T-helper 17 cell (primary cell): ENCODE measurements at regions not wholly inside any gene's neighbourhood (a gene's known extent, or its start where the extent isn't known, plus 50 kb on each side); places are given as distances from the start of the nearest gene placed in this dataset.
"Not testable (repeated sequence)": the region's sequence is repeated elsewhere in the genome, so short reads cannot be mapped to it uniquely, and the experiment has no call there.

Experiments
- ATAC-seq: fragments of 150-1000 bp; cut with Tn5 transposase; 2 replicates; pipeline ENCODE4 v1.10.0; 2021; ENCODE audit warnings: mild to moderate bottlenecking, moderate library complexity
- DNase-seq, 3 donors: peaks; one replicate each; pipeline versions ENCODE4 v3.0.0 to v3.0.0-alpha.2; 2020 to 2021
- H3K9me3 ChIP-seq: one replicate; pipeline ENCODE4 v1.7.0; 2013; ENCODE audit warnings: low read length, mild to moderate bottlenecking; ENCODE audit not compliant: control insufficient read depth, poor library complexity, severe bottlenecking
- H3K27ac Mint-ChIP-seq: one replicate; pipeline ENCODE4 v1.8.0; 2022; ENCODE audit warnings: mild to moderate bottlenecking, moderate library complexity, mixed read lengths
- H3K27me3 Mint-ChIP-seq: one replicate; pipeline ENCODE4 v1.8.0; 2022; ENCODE audit warnings: mixed read lengths
- H3K36me3 Mint-ChIP-seq: one replicate; pipeline ENCODE4 v1.8.0; 2022; ENCODE audit warnings: low read depth, mixed read lengths
- H3K4me1 Mint-ChIP-seq: one replicate; pipeline ENCODE4 v1.8.0; 2022; ENCODE audit warnings: mild to moderate bottlenecking, mixed read lengths
- H3K4me3 Mint-ChIP-seq: one replicate; pipeline ENCODE4 v1.8.0; 2022; ENCODE audit warnings: mild to moderate bottlenecking, moderate library complexity, mixed read lengths

DNA sequence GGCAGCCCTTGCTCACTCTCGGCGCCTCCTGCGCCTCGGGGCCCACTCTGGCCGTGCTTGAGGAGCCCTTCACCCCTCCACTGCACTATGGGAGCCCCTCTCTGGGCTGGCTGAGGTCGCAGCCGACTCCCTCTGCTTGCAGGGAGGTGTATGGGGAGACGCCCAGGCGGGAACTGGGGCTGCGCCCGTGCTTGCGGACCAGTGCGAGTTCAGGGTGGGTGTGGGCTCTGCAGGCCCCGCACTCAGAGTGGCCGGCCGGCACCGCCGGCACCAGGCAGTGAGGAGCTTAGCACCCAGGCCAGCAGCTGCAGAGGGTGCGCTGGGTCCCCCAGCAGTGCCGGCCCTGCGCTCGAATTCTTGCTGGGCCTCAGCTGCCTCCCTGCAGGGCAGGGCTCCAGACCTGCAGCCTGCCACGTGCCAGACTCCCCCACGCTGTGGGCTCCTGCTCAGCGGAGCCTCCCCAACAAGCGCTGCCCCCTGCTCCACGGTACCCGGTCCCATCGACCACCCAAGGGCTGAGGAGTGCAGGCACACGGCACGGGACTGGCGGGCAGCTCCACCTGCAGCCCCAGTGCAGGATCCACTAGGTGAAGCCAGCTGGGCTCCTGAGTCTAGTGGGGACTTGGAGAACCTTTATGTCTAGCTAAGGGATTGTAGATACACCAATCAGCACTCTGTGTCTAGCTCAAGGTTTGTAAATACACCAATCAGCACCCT, 54.0 kb upstream of the WWC2 start:
- not testable (repeated sequence) for ATAC-seq, H3K27ac Mint-ChIP-seq, DNase-seq, H3K4me1 Mint-ChIP-seq, H3K36me3 Mint-ChIP-seq, H3K4me3 Mint-ChIP-seq, H3K9me3 ChIP-seq
- H3K27me3 Mint-ChIP-seq: peaks cover 14% of the 10 kb centered on the region

DNA sequence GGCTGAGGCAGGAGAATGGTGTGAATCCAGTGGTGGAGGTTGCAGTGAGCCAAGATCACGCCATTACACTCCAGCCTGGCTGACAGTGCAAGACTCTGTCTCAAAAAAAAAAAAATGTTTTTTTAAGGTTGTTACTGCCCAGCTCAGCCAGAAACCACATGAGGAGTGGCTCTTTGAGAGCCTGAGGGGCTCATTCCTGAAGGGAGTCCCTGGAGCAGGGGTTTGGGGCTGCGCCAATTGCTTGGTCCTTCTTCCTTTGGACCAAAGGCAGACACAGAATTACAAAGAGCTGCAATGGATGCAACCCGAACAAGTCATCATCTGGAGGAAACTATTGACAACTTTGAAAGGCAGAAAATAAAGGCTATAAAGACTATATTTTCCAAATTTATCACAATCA, 60.6 kb upstream of the WWC2 start:
- H3K9me3 ChIP-seq: no peaks in the 10 kb centered on the region
- Mint-ChIP-seq H3K36me3 (no peaks in the 10 kb centered on the region), H3K27me3 (peaks cover 23% of the 10 kb centered on the region), H3K4me3 (no peak overlapping the region), H3K4me1 (no peaks in the 10 kb centered on the region), H3K27ac (no peak overlapping the region)
- no peak for DNase-seq
- ATAC-seq: no peak

DNA sequence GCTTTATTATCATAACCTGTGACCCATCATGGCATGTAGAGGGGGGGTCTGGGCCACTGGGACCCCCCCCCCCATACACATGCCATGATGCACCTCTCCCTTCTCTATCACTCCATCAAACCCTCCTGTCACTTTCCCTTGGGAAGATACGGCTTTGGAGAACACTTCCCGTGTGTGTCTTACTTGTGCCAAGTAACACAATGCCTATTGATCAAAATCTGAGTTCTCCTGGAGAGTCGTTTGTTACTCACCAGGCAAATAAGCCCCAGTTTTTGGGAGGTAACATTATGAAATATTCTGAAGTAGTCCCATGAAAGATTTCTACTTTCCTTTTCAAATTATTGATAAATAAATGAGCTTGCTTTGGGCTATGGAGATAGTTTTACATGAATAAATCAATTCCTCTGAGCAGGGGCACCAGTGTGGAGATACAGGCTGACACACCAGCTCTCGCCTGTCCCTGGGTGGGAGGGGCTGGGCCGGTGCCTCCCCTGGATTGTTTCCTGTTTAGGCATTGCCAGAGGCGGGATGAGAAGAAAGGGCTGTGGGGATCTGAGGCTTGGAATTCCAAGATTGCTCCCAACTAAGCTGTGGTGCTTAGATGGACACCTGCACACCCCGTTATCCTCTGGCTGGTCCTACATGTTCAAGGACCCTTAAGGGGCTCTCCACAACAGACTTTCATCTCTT, 63.2 kb upstream of the WWC2 start:
- DNase-seq: no peak
- Mint-ChIP-seq H3K4me3 (no peak overlapping the region), H3K27me3 (peaks cover 30% of the 10 kb centered on the region), H3K27ac (no peak overlapping the region), H3K36me3 (no peaks in the 10 kb centered on the region), H3K4me1 (no peaks in the 10 kb centered on the region)
- ATAC-seq: no peak
- no peaks in the 10 kb centered on the region for H3K9me3 ChIP-seq

DNA sequence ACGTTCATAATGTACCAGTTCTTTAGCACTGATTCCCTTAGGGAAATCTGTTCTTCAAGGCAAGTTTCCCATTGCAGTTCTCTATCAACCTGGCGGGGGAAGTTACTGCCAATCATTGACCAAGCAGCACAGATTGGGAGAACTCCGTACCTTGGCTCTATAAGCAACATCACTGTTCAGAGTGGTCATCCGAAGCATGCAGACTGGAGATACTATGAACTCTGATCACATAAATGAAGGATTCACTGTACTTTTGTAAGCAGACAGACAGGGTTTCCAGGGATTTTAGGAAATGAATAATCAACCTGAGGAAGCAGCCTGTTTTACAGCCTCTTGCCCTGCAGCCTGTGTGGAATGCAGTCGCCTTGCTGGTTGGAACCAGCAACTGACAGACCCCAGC, 63.8 kb upstream of the WWC2 start:
- ATAC-seq: no peak
- Mint-ChIP-seq H3K27me3 (peaks cover 34% of the 10 kb centered on the region), H3K4me3 (no peak overlapping the region), H3K36me3 (no peaks in the 10 kb centered on the region), H3K4me1 (peaks cover 2% of the 10 kb centered on the region), H3K27ac (no peak overlapping the region)
- DNase-seq: no peak
- H3K9me3 ChIP-seq: no peaks in the 10 kb centered on the region

DNA sequence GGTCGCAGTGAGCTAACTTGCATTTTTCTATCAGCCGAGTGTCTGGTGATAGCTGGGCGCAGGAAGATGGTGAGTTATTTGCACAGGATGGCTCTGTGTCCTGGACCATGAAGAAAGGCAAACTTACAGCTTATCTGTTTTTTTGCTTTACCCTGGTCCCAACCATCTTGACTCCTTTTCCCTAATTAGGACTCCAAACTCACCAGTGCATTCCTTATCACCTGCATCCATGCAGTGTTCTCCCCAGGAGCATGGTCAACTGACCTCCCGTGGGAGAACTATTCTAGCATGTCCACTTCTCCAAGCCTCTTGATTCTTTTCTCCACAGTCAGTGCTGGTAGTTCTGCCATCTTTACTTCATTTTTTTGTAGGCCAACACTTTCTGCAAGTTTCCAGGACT, 68.2 kb upstream of the WWC2 start:
- no peak overlapping the region for H3K27ac Mint-ChIP-seq
- peaks cover 24% of the 10 kb centered on the region for H3K27me3 Mint-ChIP-seq
- H3K36me3 Mint-ChIP-seq: no peaks in the 10 kb centered on the region
- DNase-seq (no peak), ATAC-seq (no peak)
- H3K4me1 Mint-ChIP-seq: peaks cover 2% of the 10 kb centered on the region
- H3K9me3 ChIP-seq: no peaks in the 10 kb centered on the region
- H3K4me3 Mint-ChIP-seq: no peak overlapping the region

DNA sequence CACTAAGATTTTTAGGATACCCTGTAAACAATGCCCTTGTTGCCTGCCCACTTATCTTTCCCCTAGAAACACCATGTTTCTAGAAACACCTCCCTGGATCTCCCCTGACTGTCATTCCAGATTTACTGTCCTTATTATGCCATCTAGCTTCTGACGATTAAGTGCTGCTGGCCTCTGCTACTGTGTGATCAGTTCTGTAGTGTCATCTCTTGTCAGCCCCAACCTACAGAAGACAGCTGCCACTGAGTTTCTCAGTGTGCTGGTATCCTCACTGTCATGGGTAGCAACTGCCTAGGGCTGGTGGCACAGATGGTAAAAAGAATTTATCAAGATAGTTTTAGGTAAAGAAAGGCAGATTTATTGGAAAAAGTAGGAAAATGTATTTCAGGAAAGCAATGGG, 68.7 kb upstream of the WWC2 start:
- H3K27me3 Mint-ChIP-seq: peaks cover 20% of the 10 kb centered on the region
- no peak overlapping the region for H3K4me3 Mint-ChIP-seq
- H3K4me1 Mint-ChIP-seq: peaks cover 2% of the 10 kb centered on the region
- H3K27ac Mint-ChIP-seq: no peak overlapping the region
- no peak for DNase-seq
- ATAC-seq: no peak
- H3K9me3 ChIP-seq: no peaks in the 10 kb centered on the region
- H3K36me3 Mint-ChIP-seq: no peaks in the 10 kb centered on the region

DNA sequence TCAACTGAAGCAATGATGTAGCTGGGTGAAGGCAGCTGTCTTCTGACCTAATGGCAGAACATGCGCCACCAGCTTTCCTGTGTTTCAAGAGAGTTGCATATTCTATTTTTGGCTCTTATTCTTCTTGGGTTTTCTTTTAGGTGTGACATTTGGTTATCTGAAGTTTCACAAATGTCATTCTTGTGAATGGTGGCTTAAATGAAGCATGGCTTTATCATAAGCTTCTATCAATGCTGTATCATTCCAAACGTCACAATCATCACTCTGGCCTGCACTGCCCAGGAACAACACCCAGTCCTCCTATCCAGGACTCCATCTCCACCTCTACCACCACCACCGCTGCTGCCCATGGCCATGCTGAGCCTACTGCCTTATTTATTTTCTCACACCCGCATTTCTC, 69.7 kb upstream of the WWC2 start:
- no peaks in the 10 kb centered on the region for H3K9me3 ChIP-seq
- peaks cover 2% of the 10 kb centered on the region for H3K4me1 Mint-ChIP-seq
- H3K27me3 Mint-ChIP-seq: peaks cover 16% of the 10 kb centered on the region
- H3K36me3 Mint-ChIP-seq: no peaks in the 10 kb centered on the region
- no peak overlapping the region for H3K27ac Mint-ChIP-seq
- DNase-seq: no peak
- no peak overlapping the region for H3K4me3 Mint-ChIP-seq
- ATAC-seq: no peak

DNA sequence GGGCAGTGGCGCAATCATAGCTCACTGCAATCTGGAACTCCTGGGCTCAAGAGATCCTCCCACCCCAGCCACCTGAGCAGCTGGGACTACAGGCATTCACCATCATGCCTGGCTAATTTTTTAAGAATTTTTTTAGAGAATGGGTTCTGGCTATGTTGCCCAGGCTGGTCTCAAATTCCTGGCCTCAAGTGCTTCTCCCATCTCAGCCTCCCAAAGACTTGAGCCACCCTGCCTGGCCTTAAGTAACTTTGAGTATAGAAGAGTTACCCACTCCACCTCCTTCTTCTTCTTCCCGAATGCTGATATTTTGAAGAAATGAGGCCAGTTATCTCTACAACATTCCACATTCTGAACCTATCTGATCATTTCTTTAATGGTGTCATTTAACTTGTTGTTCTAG, 72.4 kb upstream of the WWC2 start:
- ATAC-seq: no peak
- Mint-ChIP-seq H3K4me1 (peaks cover 2% of the 10 kb centered on the region), H3K27me3 (peaks cover 22% of the 10 kb centered on the region), H3K36me3 (no peaks in the 10 kb centered on the region), H3K4me3 (no peak overlapping the region), H3K27ac (no peak overlapping the region)
- H3K9me3 ChIP-seq: no peaks in the 10 kb centered on the region
- no peak for DNase-seq

DNA sequence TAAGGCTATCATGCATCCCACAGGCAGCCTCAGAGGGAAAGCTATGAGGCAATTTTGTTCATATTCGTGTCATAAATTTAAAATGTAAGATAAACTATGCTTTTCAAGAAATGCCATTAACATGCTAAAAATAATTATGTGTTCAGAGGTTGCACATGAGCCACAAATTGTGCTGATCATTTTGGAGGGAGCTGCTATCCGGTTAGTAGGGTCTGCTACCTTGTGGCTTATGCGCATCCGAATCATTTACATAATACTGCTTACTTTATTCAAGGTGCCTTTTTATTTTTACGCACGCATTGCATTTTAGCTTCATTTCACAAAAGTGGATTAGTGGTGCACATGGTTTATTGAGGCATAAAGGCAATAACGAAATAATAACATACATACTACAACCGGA, 76.4 kb upstream of the WWC2 start:
- H3K27me3 Mint-ChIP-seq: peaks cover 44% of the 10 kb centered on the region
- no peaks in the 10 kb centered on the region for H3K9me3 ChIP-seq
- DNase-seq (no peak), ATAC-seq (no peak)
- no peak overlapping the region for H3K4me3 Mint-ChIP-seq
- H3K36me3 Mint-ChIP-seq: no peaks in the 10 kb centered on the region
- no peaks in the 10 kb centered on the region for H3K4me1 Mint-ChIP-seq
- no peak overlapping the region for H3K27ac Mint-ChIP-seq

DNA sequence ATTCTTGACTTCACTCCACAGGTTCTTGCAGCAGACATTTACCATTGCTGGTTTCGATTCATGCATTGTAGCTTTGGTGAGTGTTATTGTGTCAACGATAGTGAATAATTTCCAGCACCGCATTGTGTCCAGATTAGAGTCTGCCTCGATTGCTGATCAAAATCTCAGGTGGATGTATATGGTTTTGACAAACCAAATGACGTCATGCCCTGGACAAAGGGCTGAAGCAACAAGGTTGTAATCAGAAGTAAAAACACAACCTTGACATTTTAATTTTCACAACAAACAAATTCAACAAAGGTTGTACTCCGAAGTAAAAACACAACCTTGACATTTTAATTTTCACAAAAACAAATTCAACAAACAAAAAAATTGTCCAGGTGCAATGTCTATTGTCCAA, 81.1 kb upstream of the WWC2 start:
- DNase-seq (no peak), ATAC-seq (no peak)
- no peaks in the 10 kb centered on the region for H3K9me3 ChIP-seq
- H3K27ac Mint-ChIP-seq: no peak overlapping the region
- H3K27me3 Mint-ChIP-seq: peaks cover 47% of the 10 kb centered on the region
- H3K36me3 Mint-ChIP-seq: no peaks in the 10 kb centered on the region
- no peaks in the 10 kb centered on the region for H3K4me1 Mint-ChIP-seq
- no peak overlapping the region for H3K4me3 Mint-ChIP-seq

DNA sequence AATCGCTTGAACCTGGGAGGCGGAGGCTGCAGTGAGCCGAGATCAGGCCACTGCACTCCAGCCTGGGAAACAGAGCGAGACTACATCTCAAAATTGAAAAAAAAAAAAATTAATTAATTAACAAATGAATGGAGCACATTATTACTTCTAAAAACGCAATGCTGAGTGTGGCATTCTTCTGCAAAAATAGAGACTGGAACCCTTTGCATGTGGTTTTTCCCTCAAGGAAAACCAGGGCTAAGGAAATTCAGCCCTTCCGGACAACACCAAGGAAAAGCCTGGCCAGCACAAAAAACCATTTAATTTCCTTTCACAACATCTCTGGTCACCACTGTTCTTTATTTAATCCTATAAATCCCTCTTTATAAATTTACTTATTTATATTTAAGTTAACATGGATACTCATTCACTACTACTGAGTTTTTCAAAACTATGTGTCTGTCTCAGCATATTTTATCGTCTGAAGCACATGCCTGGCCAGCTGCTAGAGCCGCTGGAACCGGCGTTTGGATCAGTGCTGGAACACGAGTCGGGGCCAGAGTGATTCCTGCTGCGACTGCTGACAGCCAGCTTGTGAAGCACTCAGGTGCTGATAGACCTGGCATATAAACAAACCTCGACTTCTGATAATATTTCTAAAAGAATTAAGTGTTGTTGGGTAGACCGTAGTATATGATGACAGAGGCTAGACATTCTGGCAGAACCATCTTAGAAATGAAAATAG, 84.5 kb upstream of the WWC2 start:
- DNase-seq: no peak
- Mint-ChIP-seq H3K27me3 (peaks cover 48% of the 10 kb centered on the region), H3K27ac (no peak overlapping the region), H3K36me3 (no peaks in the 10 kb centered on the region), H3K4me1 (peaks cover 2% of the 10 kb centered on the region), H3K4me3 (no peak overlapping the region)
- ATAC-seq: no peak
- no peaks in the 10 kb centered on the region for H3K9me3 ChIP-seq

DNA sequence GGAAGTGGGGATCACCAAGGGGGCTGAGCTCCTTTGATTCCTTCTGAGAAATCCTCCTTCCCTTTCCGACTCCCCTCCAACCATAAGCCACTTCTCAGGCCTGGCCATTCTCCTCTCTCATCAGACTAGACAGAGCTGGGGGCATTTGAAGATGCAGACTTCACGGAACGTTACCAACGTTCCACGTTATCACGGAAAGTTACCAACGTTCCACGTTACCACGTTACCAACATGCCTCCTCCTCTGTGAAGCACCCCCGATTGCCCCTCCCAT, 85.4 kb upstream of the WWC2 start:
- H3K4me3 Mint-ChIP-seq: no peak overlapping the region
- no peak for ATAC-seq

DNA sequence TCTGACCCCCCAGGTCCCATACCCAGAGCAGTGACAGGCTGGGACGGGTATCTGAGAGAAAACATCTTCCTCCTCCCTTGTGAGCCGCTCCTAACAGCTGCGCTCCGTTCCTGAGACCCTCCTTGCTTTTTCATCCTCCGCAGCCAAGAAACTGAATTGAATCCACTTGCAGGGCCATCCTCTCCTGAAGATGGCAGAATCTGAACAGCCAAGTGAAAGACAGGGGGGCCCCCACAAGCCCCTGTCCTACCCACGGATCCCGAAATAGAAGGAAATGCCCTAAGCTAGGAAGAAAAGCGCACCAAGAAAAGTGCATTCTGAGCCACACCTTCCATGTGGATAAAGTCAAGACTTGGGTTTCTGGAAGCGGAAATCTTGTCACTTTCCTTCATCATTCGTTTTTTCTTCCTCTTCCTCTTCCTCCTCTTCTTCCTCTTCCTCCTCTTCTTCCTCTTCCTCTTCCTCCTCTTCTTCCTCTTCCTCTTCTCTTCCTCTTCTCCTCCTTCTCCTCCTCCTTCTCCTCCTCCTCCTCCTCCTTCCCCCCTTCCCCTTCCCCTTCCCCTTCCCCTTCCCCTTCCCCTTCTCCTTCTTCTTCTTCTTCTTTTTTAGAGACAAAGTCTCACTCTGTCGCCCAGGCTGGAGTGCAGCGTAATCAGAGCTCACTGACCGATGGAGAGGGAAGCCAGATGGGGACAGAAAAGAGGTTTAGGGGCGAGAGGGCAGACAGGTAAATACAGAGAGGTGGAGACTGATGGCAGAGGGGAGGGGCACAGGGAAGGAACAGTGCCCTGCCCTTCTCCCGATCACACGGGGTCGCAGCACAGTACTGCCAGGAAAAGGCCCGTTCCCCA, 86.0 kb upstream of the WWC2 start:
- H3K36me3 Mint-ChIP-seq: no peaks in the 10 kb centered on the region
- ATAC-seq (no peak), DNase-seq (no peak)
- peaks cover 2% of the 10 kb centered on the region for H3K4me1 Mint-ChIP-seq
- no peaks in the 10 kb centered on the region for H3K9me3 ChIP-seq
- H3K4me3 Mint-ChIP-seq: no peak overlapping the region
- no peak overlapping the region for H3K27ac Mint-ChIP-seq
- peaks cover 53% of the 10 kb centered on the region for H3K27me3 Mint-ChIP-seq

More for the DNA sequence above, 85.4 kb upstream of the WWC2 start:
- Mint-ChIP-seq H3K36me3 (no peaks in the 10 kb centered on the region), H3K4me1 (peaks cover 2% of the 10 kb centered on the region), H3K27me3 (peaks cover 52% of the 10 kb centered on the region), H3K27ac (no peak overlapping the region)
- H3K9me3 ChIP-seq: no peaks in the 10 kb centered on the region
- DNase-seq: no peak
